ENCODE measurements at regions not wholly inside any gene's neighbourhood (a gene's known extent, or its start where the extent isn't known, plus 50 kb on each side); places are given as distances from the start of the nearest gene placed in this dataset.

DNA sequence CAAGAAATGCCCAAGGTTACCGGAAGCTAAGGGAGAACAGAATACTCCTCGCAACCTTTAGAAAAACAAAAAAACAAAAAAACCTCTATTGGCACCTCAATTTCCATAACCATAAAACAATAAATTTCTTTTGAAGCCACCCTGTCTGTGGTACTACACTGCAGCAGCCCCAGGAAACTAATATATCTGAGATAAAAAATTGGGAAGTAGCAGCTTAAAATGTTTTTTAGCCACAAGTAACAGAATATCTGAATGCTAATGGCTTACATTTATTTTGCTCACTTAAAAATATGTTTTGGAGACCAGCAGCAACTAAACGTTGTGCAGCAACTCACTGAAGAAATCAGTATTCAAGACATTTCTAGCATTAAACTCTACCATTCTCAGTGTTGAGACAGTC is 969.6 kb downstream of the DNAH5 start:
- no peak overlapping the region for H3K4me3 Mint-ChIP-seq
- TF ChIP-seq JUNB (IDR thresholded peaks at IDR 0.05; ENCODE audit: unreplicated experiment) (no peak), ETS1 (IDR thresholded peaks at IDR 0.05) (no peak), ZNF114 (CRISPR knock-in tag; IDR thresholded peaks at IDR 0.05) (no peak), EZH2phosphoT487 (IDR thresholded peaks at IDR 0.05; ENCODE audit: unreplicated experiment) (no peak), ZNF331 (CRISPR knock-in tag; IDR thresholded peaks at IDR 0.05; ENCODE audit: low read depth) (no peak), ZNF462 (CRISPR knock-in tag; IDR thresholded peaks at IDR 0.05) (no peak), POLR2AphosphoS5 (IDR thresholded peaks at IDR 0.05; ENCODE audit: low read depth) (no peak), NANOG (IDR thresholded peaks at IDR 0.05; ENCODE audit: borderline replicate concordance) (no peak), EZH2 (IDR thresholded peaks at IDR 0.05; ENCODE audit: low read depth, unreplicated experiment) (no peak), STAT1 (IDR thresholded peaks at IDR 0.05; ENCODE audit: unreplicated experiment) (no peak), CREB1 (CRISPR knock-in tag; IDR thresholded peaks at IDR 0.05; ENCODE audit: low read depth) (no peak)
- TF ChIP-seq, protein P1, sequence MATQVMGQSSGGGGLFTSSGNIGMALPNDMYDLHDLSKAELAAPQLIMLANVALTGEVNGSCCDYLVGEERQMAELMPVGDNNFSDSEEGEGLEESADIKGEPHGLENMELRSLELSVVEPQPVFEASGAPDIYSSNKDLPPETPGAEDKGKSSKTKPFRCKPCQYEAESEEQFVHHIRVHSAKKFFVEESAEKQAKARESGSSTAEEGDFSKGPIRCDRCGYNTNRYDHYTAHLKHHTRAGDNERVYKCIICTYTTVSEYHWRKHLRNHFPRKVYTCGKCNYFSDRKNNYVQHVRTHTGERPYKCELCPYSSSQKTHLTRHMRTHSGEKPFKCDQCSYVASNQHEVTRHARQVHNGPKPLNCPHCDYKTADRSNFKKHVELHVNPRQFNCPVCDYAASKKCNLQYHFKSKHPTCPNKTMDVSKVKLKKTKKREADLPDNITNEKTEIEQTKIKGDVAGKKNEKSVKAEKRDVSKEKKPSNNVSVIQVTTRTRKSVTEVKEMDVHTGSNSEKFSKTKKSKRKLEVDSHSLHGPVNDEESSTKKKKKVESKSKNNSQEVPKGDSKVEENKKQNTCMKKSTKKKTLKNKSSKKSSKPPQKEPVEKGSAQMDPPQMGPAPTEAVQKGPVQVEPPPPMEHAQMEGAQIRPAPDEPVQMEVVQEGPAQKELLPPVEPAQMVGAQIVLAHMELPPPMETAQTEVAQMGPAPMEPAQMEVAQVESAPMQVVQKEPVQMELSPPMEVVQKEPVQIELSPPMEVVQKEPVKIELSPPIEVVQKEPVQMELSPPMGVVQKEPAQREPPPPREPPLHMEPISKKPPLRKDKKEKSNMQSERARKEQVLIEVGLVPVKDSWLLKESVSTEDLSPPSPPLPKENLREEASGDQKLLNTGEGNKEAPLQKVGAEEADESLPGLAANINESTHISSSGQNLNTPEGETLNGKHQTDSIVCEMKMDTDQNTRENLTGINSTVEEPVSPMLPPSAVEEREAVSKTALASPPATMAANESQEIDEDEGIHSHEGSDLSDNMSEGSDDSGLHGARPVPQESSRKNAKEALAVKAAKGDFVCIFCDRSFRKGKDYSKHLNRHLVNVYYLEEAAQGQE (IDR thresholded peaks at IDR 0.05; ENCODE audit: unreplicated experiment), result no peak
- TF ChIP-seq, protein P2, sequence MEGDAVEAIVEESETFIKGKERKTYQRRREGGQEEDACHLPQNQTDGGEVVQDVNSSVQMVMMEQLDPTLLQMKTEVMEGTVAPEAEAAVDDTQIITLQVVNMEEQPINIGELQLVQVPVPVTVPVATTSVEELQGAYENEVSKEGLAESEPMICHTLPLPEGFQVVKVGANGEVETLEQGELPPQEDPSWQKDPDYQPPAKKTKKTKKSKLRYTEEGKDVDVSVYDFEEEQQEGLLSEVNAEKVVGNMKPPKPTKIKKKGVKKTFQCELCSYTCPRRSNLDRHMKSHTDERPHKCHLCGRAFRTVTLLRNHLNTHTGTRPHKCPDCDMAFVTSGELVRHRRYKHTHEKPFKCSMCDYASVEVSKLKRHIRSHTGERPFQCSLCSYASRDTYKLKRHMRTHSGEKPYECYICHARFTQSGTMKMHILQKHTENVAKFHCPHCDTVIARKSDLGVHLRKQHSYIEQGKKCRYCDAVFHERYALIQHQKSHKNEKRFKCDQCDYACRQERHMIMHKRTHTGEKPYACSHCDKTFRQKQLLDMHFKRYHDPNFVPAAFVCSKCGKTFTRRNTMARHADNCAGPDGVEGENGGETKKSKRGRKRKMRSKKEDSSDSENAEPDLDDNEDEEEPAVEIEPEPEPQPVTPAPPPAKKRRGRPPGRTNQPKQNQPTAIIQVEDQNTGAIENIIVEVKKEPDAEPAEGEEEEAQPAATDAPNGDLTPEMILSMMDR (conservative IDR thresholded peaks at IDR 0.05; ENCODE audit: low read depth in 2 of 2), result no peak

More for the DNA sequence above, 969.6 kb downstream of the DNAH5 start:
- ATAC-seq (no peak), DNase-seq (ENCODE audit: low spot score) (no peak)
- H3K9me2 ChIP-seq (ENCODE audit: insufficient read depth), result no peaks in the 10 kb centered on the region
- no peak overlapping the region for H3K4me2 ChIP-seq
- H3K4me3 ChIP-seq, result no peak overlapping the region
- no peaks in the 10 kb centered on the region for H3K27me3 Mint-ChIP-seq (ENCODE audit: insufficient read depth, low read depth, poor library complexity)
- no peaks in the 10 kb centered on the region for H3K79me2 ChIP-seq (replicated peaks; ENCODE audit: insufficient read depth)
- H3F3A ChIP-seq (replicated peaks; ENCODE audit: low read depth), result no peaks in the 10 kb centered on the region
- peaks cover 2% of the 10 kb centered on the region; the same call in 1 of the 3 replicates for H3K4me1 Mint-ChIP-seq
- no peak overlapping the region for H3K27ac ChIP-seq (ENCODE audit: low read depth)
- H3K36me3 Mint-ChIP-seq (ENCODE audit: low read depth), result no peaks in the 10 kb centered on the region
- no peaks in the 10 kb centered on the region for H3K27me3 ChIP-seq (ENCODE audit: insufficient read depth)
- no peaks in the 10 kb centered on the region for H3K36me3 ChIP-seq (ENCODE audit: insufficient read depth)
- H3K4me1 ChIP-seq (ENCODE audit: insufficient read depth), result no peaks in the 10 kb centered on the region; the same call in 1 of the 2 replicates
- no peaks in the 10 kb centered on the region for H3K9me3 Mint-ChIP-seq
- H2AFZ ChIP-seq, result no peak overlapping the region
- no peaks in the 10 kb centered on the region for H4K20me1 ChIP-seq (replicated peaks; ENCODE audit: insufficient read depth)
- H3K27ac Mint-ChIP-seq, result no peak overlapping the region; the same call in 1 of the 2 replicates

Measured in GM23338 (cell line).